ENCODE measurements at regions not wholly inside any gene's neighbourhood (a gene's known extent, or its start where the extent isn't known, plus 50 kb on each side); places are given as distances from the start of the nearest gene placed in this dataset.

DNA sequence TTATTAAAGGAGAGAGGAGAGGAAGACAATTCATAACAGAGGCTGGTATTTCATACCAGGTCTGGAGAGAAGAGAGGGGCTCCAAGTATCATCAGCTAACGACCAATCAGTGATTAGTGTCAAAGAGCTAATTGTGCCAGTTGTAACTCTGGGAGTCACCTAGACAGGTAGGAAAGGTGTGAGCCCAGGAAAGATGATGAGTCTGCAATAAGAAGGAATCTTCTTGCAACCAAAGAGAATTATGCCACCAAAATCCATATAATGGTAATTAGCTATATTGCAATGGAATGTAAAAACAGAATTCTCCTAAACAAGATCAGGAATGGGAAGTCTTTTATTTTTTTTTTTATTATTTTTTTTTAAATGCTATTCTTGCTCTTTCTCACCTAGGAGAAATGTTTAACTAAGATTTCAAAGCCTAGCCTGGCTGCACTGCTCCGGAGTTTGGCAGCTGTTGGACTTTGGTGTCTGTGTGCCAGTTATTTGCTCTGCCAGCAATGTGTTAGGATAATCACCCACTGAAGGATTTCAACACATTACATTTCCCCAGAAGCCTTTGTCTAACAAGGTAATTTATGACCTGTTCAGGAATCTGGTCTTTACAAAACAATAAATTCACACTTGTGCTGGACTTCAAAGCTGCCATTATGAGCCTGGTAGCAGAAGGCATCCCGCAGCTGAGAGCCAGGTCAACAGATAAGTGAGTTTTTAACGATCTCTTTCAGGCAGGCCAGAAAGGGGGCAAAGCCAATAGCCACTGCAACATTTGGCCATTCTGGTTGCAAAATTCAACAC, 89.4 kb downstream of the FOXB1 start:
- no peak for DNase-seq (ENCODE audit: low read depth)

DNA sequence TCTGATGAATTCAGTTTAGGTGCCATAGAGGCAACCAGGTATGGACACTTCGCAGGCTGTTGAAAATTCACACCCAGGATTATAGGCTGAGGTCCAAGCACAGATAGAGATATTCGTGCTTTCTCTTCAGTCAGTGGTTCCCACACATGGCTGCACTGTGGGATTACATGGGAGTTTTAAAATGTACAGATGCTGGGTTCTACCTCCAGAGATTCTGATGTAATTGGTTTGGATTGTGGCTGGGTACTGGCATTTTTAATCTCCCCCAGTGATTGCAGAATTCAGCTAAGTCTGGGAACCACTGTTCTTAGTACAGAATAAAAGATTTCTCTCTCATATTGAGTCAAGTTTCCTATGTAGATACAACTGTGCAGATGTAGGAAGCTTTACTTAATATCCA, 91.6 kb downstream of the FOXB1 start:
- peak; percentile 26 for DNase-seq (ENCODE audit: low read depth)

DNA sequence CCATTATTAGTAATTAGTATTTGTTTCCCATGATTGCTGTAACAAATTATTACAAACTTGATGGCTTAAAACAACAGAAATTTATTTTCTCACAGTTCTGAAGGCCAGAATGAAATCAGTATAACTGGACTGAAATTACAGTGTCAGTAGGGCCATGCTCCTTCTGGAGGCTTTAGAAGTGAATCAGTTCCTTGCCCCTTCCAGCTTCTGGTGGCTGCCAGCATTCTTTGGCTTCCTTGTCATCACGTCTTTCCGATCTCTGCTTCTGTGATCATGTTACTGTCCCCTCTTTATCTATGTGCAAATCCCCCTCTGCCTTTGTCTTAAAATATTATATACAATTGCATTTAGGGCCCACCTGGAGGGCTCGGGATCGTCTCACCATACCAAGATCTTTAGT, 92.0 kb downstream of the FOXB1 start:
- DNase-seq (ENCODE audit: low read depth), result peak; percentile 68

DNA sequence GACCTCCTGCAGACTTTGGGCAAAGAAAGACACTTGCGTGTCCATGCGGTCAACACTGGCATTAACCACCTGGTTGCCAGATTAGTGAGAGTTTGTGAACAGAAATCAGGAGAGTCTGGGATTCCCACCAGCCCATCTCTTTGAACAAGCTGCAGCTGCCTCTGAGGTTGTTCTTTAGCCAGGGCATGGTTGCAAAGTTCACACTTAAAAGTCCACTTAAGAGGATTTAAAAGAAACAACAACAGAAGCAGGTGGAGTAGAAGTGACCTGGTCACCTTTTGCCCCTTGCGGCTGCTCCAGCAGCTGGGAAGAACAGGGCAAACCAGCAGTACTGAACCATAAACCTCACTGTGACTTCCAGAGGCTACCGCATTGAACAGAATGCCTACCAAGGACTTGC, 97.3 kb downstream of the FOXB1 start:
- DNase-seq (ENCODE audit: low read depth), result no peak

DNA sequence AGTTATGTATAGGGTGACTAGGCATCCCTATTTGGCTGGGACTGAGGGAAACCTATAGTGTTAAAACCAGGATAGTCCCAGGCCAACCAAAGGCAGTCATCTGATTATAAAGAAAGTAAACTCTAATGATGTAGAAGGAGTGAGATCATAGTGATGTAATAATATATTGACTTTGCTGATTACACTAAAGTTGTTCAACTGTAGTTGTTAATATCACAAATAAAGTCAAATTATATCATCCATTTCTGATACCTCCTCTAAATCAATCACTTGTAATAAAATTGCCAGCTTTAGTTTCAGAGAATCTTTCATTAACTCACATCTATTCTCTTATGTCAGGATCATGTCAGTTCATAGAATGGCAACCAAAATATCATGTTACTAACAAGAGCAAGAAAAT, 98.6 kb downstream of the FOXB1 start:
- no peak for DNase-seq (ENCODE audit: low read depth)

DNA sequence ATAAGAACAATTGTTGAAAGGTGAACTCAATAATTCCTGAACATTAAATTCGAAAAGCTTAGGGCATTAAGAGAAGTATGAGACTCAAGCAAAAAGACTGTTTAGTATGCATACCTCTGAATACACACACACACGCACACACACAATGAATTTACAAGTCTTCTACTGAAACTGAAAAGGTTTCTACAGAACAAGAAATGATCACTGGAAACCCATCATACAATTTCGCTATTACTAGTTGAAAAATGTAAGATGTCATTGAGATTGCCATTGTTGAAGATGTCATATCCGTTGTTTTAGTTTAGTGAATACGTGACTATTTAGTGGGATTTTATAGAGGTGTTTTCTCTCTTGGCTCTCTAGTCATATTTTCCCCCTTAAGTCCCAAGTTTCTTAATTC, 106.8 kb downstream of the FOXB1 start:
- DNase-seq (ENCODE audit: low read depth), result no peak

DNA sequence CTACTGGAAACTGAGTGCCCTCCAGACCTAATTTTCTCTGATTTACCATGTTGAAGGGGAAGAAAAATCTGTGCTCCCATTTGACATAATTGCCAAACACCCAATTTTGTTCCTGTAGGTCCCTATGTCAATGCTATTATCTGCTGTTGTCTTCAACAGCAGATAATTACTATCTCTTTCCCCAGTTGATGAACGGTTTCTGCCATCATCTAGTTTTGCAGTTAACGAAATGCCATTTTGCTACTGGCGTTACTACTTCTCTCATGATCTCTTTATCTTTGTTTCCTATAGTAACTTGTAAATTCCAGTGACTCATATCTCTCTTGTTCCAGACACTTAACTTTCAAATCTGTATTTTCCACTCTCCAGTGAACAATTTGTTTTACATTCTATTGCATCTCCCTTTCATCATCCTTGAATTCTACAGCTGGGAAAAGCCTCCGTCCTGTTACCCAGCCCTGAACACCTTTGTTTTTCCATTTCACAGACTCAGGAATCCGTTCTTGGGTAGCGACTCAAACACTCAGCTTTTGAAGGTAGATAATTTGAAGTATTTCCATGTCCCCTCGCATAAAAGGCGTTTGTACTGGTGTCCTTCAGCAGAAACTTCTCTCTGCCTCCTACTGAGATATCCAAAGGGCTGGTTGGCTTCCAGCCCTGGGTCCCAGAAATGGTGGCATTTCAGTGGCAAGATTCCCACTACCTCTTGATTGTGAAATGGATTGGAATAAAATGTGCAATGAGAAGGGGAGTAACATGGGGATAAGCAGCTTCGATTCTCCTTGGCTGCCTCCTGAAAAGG, 111.7 kb downstream of the FOXB1 start:
- peak; percentile 29 for DNase-seq (ENCODE audit: low read depth)

DNA sequence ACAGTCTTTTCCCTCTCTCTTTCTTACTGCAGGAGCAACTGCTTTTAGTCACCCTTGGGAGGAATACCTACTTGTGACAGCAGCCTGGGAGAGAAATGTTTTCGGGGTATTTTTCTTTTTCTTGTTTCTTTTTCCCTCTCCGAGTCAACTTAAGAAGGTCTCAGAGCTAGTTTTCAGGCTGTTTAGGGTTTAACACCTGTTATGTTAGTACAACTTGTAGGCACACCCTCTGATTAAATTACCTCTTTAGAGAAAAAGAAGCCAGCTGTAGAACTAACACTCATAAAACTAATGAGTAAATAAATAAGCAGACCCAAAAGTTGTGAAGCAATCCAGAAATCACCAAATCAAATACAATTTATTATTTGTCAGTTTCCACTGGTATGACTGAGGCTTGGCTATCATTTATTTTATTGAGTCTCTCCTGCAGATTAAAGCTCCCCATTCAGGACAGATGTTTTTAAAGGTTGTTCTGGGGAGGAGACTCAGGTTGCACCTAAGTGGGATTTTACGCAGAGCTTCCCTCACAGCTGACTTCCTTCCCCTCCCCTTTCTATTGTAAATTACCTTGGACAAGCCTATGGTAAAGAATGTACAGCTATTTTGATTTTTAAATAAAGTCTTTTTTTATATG, 112.5 kb downstream of the FOXB1 start:
- DNase-seq (ENCODE audit: low read depth), result no peak

DNA sequence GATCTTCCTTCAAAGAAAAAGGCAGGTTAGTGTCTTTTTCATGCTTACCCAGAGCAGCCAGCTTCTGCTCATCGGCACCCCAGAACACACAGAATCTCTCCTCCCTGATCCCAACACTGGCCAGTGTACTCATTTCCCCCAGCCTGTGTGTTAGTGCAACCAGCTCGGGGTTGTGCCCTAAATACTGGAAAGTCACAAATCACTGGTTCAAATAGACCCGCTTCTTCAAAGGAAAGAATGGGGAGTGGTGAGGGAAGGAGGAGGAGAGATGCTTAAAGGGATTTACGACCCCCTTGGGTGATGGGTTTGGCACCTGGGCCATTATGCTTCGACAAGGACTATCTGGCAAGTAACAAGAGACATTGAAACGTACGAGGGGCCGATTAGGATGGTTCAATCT, 114.0 kb downstream of the FOXB1 start:
- no peak for DNase-seq (ENCODE audit: low read depth)

DNA sequence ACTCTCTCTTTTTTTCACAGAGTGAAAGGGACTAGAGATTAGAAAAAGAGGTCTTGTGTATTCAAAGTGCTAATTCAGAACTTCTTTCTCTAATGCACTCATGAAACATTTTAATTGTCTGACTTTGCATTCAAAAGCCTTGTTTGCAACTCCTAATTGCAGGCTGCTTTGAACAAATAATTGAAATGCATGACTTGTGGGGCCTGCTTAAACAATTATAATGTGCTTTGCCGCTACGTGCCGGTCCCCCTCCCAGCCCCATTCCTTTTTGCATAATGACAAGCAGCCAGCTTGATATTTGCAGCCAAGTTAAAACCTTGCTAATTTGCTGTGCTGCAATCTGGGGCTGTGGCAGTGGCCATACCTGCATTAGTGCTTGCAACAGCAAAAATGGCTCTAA, 114.5 kb downstream of the FOXB1 start:
- no peak for DNase-seq (ENCODE audit: low read depth)

DNA sequence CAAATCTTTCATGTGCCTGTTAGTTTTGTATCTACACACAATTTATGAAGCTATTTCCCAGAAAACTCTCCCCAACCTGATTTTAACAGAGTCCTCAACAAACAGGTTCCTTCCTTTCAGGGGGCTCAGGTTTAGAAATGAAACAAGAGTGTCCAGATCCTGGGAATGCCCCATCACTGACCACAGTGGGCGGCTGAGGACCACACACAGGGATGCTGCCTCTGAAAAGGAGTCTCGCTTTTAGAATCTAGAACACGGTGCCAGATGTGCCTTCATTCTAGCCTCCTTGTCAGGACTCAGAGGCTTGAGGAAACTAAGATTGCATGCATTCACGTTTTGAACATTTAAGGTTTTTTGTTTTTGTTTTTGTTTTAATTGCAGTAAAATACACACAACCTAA, 115.0 kb downstream of the FOXB1 start:
- no peak for DNase-seq (ENCODE audit: low read depth)

DNA sequence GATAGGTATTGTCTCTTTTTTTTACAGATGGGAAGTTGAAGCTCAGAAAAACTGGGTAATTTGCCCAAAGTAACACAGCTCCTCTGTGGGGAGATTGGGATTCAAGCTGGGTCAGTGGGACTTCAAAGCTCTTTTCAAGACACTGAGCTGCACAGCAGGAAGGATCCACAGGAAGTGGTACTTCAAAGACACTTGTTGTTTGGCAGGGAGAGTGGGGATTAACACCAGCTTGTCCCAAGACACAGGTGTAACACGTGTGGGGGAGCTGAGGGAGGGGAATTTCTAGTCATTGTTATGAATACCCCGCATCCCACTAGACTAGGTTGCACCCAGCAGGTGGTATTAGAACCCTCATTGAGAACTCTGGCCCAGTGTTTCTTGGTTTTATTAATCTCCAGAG, 116.0 kb downstream of the FOXB1 start:
- no peak for DNase-seq (ENCODE audit: low read depth)

DNA sequence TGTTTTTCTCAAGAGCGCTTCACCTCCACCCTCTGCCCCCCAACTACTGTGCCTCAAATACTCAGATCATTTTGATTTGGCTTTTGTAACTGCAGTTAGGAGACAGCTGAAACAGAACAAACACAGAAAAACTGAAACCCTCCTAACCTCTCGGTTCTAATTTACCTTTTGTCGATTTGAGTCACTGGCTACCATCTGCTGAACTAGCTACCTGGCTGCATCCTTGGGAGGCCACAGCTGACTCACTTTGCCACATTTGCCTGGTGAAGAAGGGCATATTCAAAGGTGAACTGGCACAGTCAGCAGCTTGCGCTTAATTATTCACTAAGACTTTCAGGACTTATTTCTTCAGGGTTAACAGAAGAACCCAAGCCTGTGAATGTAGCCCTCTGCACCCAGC, 117.7 kb downstream of the FOXB1 start:
- DNase-seq (ENCODE audit: low read depth), result no peak

DNA sequence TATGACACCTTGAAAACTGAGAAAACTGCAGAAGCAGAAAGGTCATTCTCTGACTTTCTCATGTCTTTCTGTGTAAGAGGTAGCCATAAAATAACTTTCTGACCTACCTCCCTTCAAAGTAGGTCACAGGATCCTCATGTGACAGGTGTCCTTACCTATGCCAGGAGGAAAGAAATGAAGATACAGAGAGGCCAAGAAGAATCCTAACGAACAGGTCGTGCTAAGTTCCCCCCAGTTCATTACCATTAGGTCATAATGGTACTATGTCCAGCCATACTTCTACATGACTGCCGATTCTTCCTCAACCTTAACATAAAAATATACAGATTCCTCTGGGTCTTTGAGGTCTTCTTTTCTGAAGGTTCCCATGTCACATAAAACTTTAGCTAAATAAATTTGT, 118.6 kb downstream of the FOXB1 start:
- DNase-seq (ENCODE audit: low read depth), result no peak

DNA sequence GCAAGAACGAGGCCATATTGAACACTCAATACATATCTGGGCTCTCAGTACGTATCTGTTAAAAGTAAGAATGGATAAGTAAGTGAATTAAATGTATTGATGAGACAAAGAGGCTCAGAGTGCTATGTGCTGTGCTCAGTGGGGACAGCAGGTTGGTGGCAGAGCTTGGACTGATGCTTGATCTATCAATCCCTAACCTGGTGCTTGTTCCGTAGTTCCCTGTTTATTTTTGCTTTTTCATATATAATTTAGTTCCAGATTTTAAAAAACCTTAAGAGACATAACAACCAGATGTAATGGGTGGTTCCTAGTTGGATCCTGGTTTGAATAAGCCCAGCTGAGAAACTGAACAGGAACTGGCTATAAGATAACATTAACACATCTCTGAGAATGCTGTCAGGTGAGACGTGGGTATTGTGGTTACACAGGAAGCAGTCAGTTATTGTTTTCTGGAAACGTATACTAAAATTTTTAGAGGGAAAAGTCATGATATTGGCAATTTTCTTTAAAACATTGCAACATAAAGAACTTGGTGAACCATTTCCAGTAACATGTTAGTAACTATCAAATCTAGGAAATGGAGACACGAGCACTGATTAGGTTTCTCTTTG, 120.5 kb downstream of the FOXB1 start:
- DNase-seq (ENCODE audit: low read depth), result no peak

DNA sequence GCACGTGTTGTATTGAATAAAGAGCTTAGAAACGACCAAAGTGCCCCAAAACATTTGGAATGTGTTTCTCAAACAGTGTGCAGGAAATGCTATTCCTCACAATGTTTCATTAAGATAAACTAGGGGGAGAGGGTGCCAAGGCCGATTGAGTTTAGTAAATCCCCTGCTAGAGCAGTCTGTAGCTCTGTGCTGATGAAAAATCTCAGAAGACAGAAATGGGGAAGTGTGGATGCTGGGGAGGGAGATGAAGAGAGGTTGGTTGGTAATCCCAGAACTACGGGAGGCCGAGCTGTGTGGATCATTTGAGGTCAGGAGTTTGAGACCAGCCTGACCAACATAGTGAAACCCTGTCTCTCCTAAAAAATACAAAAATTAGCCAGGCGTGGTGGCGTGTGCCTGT, 121.2 kb downstream of the FOXB1 start:
- DNase-seq (ENCODE audit: low read depth), result no peak

DNA sequence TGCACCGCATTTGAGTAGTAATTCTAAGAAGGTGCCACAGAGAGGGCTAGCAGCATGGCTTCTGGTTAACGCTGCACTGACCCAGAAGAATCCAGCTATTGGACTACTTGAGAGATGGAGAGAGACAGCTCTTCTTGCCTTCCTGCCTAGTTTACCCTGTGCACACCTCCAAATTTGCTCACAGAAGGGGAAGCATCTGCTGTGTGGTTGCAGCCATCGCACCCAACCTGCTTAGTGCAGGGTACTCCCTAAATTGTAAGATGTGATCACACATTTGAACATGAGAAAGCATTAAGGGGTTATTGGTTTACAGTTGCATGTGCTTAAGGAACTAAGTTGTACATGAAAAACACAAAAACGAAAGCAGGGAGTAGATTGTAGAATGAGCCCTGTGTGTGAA, 122.1 kb downstream of the FOXB1 start:
- no peak for DNase-seq (ENCODE audit: low read depth)

DNA sequence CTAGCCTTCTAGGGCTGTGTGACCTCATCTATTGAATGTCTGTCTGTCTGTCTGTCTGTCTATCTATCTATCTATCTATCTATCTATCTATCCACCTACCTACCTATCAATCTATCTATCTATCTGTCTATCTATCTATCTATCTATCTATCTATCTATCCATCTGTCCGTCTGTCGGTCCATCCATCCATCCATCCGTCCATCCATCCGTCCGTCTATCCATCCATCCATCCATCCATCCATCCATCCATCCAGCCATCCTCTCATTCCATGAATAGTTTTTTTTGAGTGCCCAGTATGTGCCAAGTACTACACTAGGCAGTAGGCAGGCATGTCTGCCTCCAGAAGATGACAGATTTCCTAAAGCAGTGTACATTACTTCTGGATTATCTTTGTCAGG, 122.5 kb downstream of the FOXB1 start:
- no peak for DNase-seq (ENCODE audit: low read depth)

DNA sequence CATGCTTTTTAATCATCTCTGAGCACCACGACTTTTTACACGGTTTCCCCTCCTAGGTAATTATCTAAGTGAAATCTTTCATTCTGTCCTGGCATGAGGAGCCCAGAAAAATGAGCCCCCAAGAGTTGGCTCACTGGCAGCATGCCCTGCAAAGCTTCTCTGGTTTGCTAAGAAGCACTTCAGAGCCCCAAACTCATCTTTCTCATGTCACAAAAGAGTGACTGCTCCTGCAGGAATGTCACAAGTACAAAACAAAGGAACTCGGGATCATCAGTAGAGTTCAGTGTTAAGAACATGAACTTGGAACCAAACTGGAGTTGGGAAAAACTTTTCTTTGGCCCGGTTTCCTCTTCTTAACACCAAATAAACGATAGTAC, 123.9 kb downstream of the FOXB1 start:
- peak; percentile 25 for DNase-seq (ENCODE audit: low read depth)

DNA sequence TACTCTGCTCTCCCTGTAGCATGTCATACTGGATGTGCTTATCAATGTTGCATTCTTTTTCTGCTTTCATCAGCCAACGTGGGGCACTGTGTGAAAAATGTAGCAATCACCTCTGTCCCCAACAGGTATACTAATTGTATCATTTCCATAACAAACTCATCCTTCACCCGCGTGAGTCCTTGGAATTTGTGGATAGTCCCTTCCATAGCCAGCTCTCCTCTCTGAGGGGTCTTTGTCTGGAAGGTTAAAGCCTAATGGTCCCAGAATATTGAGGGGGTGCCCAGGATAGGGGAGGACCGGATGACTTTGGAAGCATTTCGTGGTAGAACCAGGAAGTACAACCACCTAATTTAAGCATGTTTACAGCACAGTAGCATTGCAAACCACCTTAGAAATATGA, 124.6 kb downstream of the FOXB1 start:
- no peak for DNase-seq (ENCODE audit: low read depth)

DNA sequence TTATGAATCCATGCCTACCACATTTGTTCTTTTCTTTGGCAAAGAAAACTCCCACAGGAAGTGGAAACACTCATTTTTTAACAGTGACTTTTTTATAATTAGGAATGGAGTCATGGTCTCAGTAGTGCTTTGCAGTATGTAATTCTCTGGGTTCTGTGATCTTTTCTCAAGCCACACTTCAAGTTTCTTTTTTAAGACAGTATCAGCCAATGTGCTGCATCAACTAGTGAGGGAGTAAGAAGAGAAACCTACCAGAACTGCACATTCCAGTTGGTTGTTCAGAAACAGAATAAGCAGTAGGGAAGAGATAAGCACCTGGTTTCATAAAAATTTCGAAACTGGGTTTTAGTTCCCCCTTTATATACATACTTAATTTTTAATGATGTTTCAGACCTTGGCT, 126.3 kb downstream of the FOXB1 start:
- DNase-seq (ENCODE audit: low read depth), result no peak

DNA sequence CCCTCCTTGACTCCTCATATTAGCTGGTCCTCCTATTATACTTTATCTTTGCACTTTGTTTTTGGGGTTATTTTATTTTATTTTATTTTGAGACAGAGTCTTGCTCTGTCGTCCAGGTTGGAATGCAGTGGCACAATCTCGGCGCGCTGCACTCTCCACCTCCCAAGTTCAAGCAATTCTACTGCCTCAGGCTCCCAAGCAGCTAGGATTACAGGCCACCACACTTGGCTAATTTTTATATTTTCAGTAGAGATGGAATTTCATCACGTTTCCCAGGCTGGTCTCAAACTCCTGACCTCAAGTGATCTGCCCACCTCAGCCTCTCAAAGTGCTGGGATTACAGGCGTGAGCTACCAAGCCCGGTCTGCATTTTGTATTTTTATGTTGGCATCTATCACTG, 126.7 kb downstream of the FOXB1 start:
- DNase-seq (ENCODE audit: low read depth), result no peak

DNA sequence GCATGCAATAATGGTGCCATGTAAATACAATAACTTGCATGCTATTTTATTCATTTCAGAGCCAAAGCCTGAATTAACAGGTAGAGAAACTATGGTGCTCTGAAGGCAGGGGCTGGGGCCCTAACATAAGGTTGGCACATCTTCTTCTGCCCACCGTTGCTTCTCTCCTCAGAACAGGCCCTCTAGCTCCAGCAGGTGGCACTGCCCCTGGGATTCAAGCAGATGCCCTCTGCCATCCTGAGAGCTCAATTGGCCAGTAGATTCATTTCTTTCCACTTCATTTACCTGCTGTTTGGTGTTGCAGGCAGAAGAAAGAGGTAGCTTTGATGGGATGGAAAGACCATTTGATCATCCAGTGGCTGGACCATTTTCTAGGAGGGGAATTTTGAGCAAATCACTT, 130.5 kb downstream of the FOXB1 start:
- no peak for DNase-seq (ENCODE audit: low read depth)

All from RPMI7951 (cell line).